ENCODE measurements at regions not wholly inside any gene's neighbourhood (a gene's known extent, or its start where the extent isn't known, plus 50 kb on each side); places are given as distances from the start of the nearest gene placed in this dataset. TPM values are rescaled to one million over a fixed set of nuclear protein-coding genes. Genes with fewer than 3 reads are reported as not detected.

DNA sequence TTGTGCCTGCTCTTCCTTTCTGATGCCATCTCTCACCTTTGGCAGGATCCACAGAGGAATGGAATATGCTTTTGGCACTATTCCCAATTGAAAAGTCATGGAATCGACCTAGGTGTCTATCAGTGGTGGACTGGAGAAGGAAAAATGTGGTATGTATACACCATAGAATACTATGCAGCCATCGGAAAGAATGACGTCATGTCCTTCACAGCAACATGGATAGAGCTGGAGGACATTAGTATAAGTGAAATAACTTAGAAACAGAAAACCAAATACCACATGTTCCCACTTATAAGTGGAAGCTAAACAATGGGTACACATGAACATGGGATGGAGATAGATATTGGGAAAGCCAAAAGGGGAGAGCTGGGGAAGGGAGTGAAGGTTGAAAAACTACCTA lies 58.3 kb upstream of the SMIM31 start (continued):
- TF ChIP-seq EGR1 (IDR thresholded peaks at IDR 0.05; ENCODE audit: low read depth in 2 of 2), result no peak

GRCh38 chr4:164700471-164700870 lies 53.5 kb upstream of the SMIM31 start:
- H3K9ac ChIP-seq (ENCODE audit: low read depth in 1 of 2, low read length in 2 of 2), result no peak overlapping the region
- no peak overlapping the region for H3K4me3 ChIP-seq (ENCODE audit: low read depth in 1 of 3, low read length in 3 of 3)
- H3K9me3 ChIP-seq (ENCODE audit: control insufficient read depth in 4 of 4, low read length in 3 of 4), result no peaks in the 10 kb centered on the region
- no peaks in the 10 kb centered on the region for H3K4me1 ChIP-seq (ENCODE audit: control insufficient read depth in 4 of 4, insufficient read depth in 4 of 4, low read length in 3 of 4)
- no peaks in the 10 kb centered on the region for H3K27me3 ChIP-seq (ENCODE audit: control insufficient read depth in 4 of 4, insufficient read depth in 4 of 4, low read length in 3 of 4)
- no peak overlapping the region for H3K27ac ChIP-seq (ENCODE audit: low read depth in 1 of 2, low read length in 2 of 2)
- no peak for TF ChIP-seq ZBTB33 (IDR thresholded peaks at IDR 0.05)
- TF ChIP-seq, protein P1, sequence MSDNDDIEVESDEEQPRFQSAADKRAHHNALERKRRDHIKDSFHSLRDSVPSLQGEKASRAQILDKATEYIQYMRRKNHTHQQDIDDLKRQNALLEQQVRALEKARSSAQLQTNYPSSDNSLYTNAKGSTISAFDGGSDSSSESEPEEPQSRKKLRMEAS (IDR thresholded peaks at IDR 0.05), result no peak
- TF ChIP-seq JUND (IDR thresholded peaks at IDR 0.05), result no peak
- WGBS, result 55% methylated on average over 10 of the region's 10 CpGs
- H3K36me3 ChIP-seq (ENCODE audit: control insufficient read depth in 4 of 4, insufficient read depth in 3 of 4, low read depth in 1 of 4, low read length in 3 of 4), result no peaks in the 10 kb centered on the region
- no peak for DNase-seq (ENCODE audit: low spot score)

- no peak overlapping the region for H3K27ac ChIP-seq (ENCODE audit: low read depth in 1 of 2, low read length in 2 of 2)
- no peak overlapping the region for H3K4me3 ChIP-seq (ENCODE audit: low read depth in 1 of 3, low read length in 3 of 3)
- H3K9ac ChIP-seq (ENCODE audit: low read depth in 1 of 2, low read length in 2 of 2), result no peak overlapping the region
- H3K9me3 ChIP-seq (ENCODE audit: control insufficient read depth in 4 of 4, low read length in 3 of 4), result no peaks in the 10 kb centered on the region
- 51% methylated on average over 4 of the region's 4 CpGs for WGBS
- H3K27me3 ChIP-seq (ENCODE audit: control insufficient read depth in 4 of 4, insufficient read depth in 4 of 4, low read length in 3 of 4), result no peaks in the 10 kb centered on the region
- TF ChIP-seq, protein P1 (IDR thresholded peaks at IDR 0.05), result no peak
- TF ChIP-seq RXRA (IDR thresholded peaks at IDR 0.05) (no peak), HNF4G (IDR thresholded peaks at IDR 0.05) (no peak), GABPA (IDR thresholded peaks at IDR 0.05 in 1 of 2, conservative IDR thresholded peaks at IDR 0.05 in 1 of 2) (no peak)
- no peak for DNase-seq (ENCODE audit: low spot score)
- no peaks in the 10 kb centered on the region for H3K36me3 ChIP-seq (ENCODE audit: control insufficient read depth in 4 of 4, insufficient read depth in 3 of 4, low read depth in 1 of 4, low read length in 3 of 4)
- no peaks in the 10 kb centered on the region for H3K4me1 ChIP-seq (ENCODE audit: control insufficient read depth in 4 of 4, insufficient read depth in 4 of 4, low read length in 3 of 4)
These were observed 52.3 kb upstream of the SMIM31 start for GRCh38 chr4:164701665-164702064.

Small RNA genes in the stretch of these regions (small RNA-seq; reads per million reads assigned to genes)
- gene AC074198.2, result not detected
- not detected for gene RNU6-284P

Measured in liver (tissue), 8 donors.